IPS-NIHi11 (cell line): ENCODE measurements at regions not wholly inside any gene's neighbourhood (a gene's known extent, or its start where the extent isn't known, plus 50 kb on each side); places are given as distances from the start of the nearest gene placed in this dataset.
"Not testable (repeated sequence)": the region's sequence is repeated elsewhere in the genome, so short reads cannot be mapped to it uniquely, and the experiment has no call there.

Experiments
- DNase-seq: peaks from one replicate; pipeline ENCODE4 v3.0.0; 2012; ENCODE audit warnings: mixed read lengths, low spot score

- DNase-seq: no peak
Observed at GRCh38 chr9:79390077-79390698, 181.6 kb upstream of the TLE4 start.

GRCh38 chr9:79390781-79391770, 180.7 kb upstream of the TLE4 start:
- DNase-seq: no peak

GRCh38 chr9:79395228-79395627, 176.5 kb upstream of the TLE4 start:
- no peak for DNase-seq

- DNase-seq: no peak
Observed at GRCh38 chr9:79395755-79396154, 176.0 kb upstream of the TLE4 start.

GRCh38 chr9:79396168-79396567, 175.6 kb upstream of the TLE4 start:
- no peak for DNase-seq

- no peak for DNase-seq
Observed at GRCh38 chr9:79403495-79403894, 168.3 kb upstream of the TLE4 start.

- DNase-seq: peak; percentile 9
Observed at GRCh38 chr9:79408200-79408599, 163.6 kb upstream of the TLE4 start.

GRCh38 chr9:79408617-79409016, 163.1 kb upstream of the TLE4 start:
- no peak for DNase-seq

GRCh38 chr9:79409182-79409823, 162.5 kb upstream of the TLE4 start:
- DNase-seq: no peak

GRCh38 chr9:79425840-79426239, 145.9 kb upstream of the TLE4 start:
- DNase-seq: no peak

- no peak for DNase-seq
Observed at GRCh38 chr9:79428422-79428821, 143.3 kb upstream of the TLE4 start.

GRCh38 chr9:79430619-79431018, 141.1 kb upstream of the TLE4 start:
- DNase-seq: no peak

- no peak for DNase-seq
Observed at GRCh38 chr9:79431019-79431679, 140.6 kb upstream of the TLE4 start.

- peak; percentile 19 for DNase-seq
Observed at GRCh38 chr9:79432485-79432884, 139.3 kb upstream of the TLE4 start.

- no peak for DNase-seq
Observed at GRCh38 chr9:79433703-79434102, 138.1 kb upstream of the TLE4 start.

GRCh38 chr9:79439221-79439620, 132.5 kb upstream of the TLE4 start:
- not testable (repeated sequence) for DNase-seq

GRCh38 chr9:79446523-79447307, 125.0 kb upstream of the TLE4 start:
- no peak for DNase-seq

- DNase-seq: no peak
Observed at GRCh38 chr9:79447308-79447605, 124.5 kb upstream of the TLE4 start.

GRCh38 chr9:79447762-79448161, 124.0 kb upstream of the TLE4 start:
- DNase-seq: no peak

GRCh38 chr9:79452265-79452664, 119.5 kb upstream of the TLE4 start:
- DNase-seq: no peak

GRCh38 chr9:79461712-79462111, 110.1 kb upstream of the TLE4 start:
- DNase-seq: no peak

- no peak for DNase-seq
Observed at GRCh38 chr9:79465156-79465555, 106.6 kb upstream of the TLE4 start.
